Endodermal cell (in vitro differentiated cells): ENCODE measurements at regions not wholly inside any gene's neighbourhood (a gene's known extent, or its start where the extent isn't known, plus 50 kb on each side); places are given as distances from the start of the nearest gene placed in this dataset.
A peak's percentile ranks its signal among the peaks of the same experiment; 100 is the strongest.

Experiments used
- DNase-seq: peaks from one replicate; pipeline ENCODE4 v3.0.0-alpha.2; 2017
- H3K27ac ChIP-seq: 2 replicates; pipeline ENCODE4 v1.5.1; 2013; ENCODE audit warnings: mild to moderate bottlenecking, low read depth, low read length, moderate library complexity
- H3K27me3 ChIP-seq: 2 replicates; pipeline ENCODE4 v1.6.1; 2013; ENCODE audit warnings: mild to moderate bottlenecking, low read length, moderate library complexity; ENCODE audit not compliant: insufficient read depth, control insufficient read depth, poor library complexity, severe bottlenecking
- H3K36me3 ChIP-seq: 2 replicates; pipeline ENCODE4 v1.7.0; 2013; ENCODE audit warnings: mild to moderate bottlenecking, low read length, moderate library complexity; ENCODE audit not compliant: control insufficient read depth, insufficient read depth
- H3K4me1 ChIP-seq: one replicate; pipeline ENCODE4 v1.7.0; 2013; ENCODE audit warnings: low read length; ENCODE audit not compliant: control insufficient read depth, insufficient read depth
- H3K4me3 ChIP-seq: 2 replicates; pipeline ENCODE4 v1.5.1; 2013; ENCODE audit warnings: mild to moderate bottlenecking, low read length, moderate library complexity
- H3K9ac ChIP-seq: 2 replicates; pipeline ENCODE4 v1.6.1; 2013; ENCODE audit warnings: mild to moderate bottlenecking, low read length, moderate library complexity; ENCODE audit not compliant: poor library complexity, severe bottlenecking; ENCODE audit errors: extremely low read depth
- H3K9me3 ChIP-seq: 2 replicates; pipeline ENCODE4 v1.6.1; 2013; ENCODE audit warnings: mild to moderate bottlenecking, low read length, moderate library complexity; ENCODE audit not compliant: control insufficient read depth
- H3K27ac Mint-ChIP-seq: 2 replicates; pipeline ENCODE4 v1.8.0; 2020; ENCODE audit warnings: mixed read lengths
- H3K27me3 Mint-ChIP-seq: 2 replicates; pipeline ENCODE4 v1.8.0; 2021; ENCODE audit warnings: mild to moderate bottlenecking, mixed read lengths; ENCODE audit not compliant: insufficient read depth
- H3K36me3 Mint-ChIP-seq: 2 replicates; pipeline ENCODE4 v1.8.0; 2020; ENCODE audit warnings: low read depth, mixed read lengths
- H3K4me1 Mint-ChIP-seq: 2 replicates; pipeline ENCODE4 v1.8.0; 2020; ENCODE audit warnings: mixed read lengths
- H3K4me3 Mint-ChIP-seq: 2 replicates; pipeline ENCODE4 v1.8.0; 2020; ENCODE audit warnings: mild to moderate bottlenecking, moderate library complexity, mixed read lengths
- H3K9me3 Mint-ChIP-seq: 2 replicates; pipeline ENCODE4 v1.8.0; 2020; ENCODE audit warnings: mild to moderate bottlenecking, mixed read lengths
- WGBS, 2 experiments: methylation state at CpG; one replicate each; pipeline versions ENCODE4 v1.1.5 to v1.1.7; 2013; ENCODE audit warnings: missing lambda C conversion rate in 2 of 2, mixed read lengths in 1 of 2; ENCODE audit not compliant: insufficient coverage in 1 of 2, insufficient read length in 1 of 2; 5-methylcytosine and 5-hydroxymethylcytosine counted together
- TF ChIP-seq, protein P1 (sequence below): fragments of 200-600 bp; sonication (generic); conservative IDR thresholded peaks from 2 replicates; pipeline ENCODE4 v1.5.0; 2021; ENCODE audit warnings: antibody characterized with exemption, mild to moderate bottlenecking

DNA sequence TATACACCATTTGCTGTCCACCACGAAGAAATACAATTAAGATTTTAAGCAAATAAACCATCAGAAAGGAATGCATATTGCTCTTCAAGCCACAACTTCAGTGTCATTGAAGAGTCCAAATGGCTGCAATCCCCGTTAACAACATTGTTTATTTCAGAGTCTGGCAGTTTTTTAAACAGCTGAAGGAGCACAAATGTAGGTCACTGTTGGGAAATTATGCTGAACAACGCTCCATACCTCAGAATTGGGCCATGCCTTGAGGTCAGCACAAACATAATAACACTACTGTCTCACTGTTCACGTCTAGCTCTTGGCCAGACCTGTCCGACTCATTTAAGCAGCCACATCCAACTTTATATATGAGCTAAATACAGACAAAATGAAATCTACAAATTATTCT is 453.9 kb upstream of the GHITM start:
- Mint-ChIP-seq H3K36me3 (no peaks in the 10 kb centered on the region), H3K27me3 (no peaks in the 10 kb centered on the region), H3K4me1 (peaks cover 37% of the 10 kb centered on the region), H3K9me3 (no peaks in the 10 kb centered on the region), H3K27ac (peak overlapping the region; percentile 77), H3K4me3 (no peak overlapping the region)
- Histone ChIP-seq H3K27me3 (no peaks in the 10 kb centered on the region), H3K36me3 (no peaks in the 10 kb centered on the region), H3K27ac (no peak overlapping the region), H3K4me1 (peaks cover 26% of the 10 kb centered on the region), H3K9ac (peak overlapping the region; percentile 15), H3K9me3 (no peaks in the 10 kb centered on the region), H3K4me3 (peak overlapping the region; percentile 15)
- 90 to 91% methylated on average over 3 to 5 of the region's 5 CpGs for WGBS, 2 experiments
- no peak for DNase-seq
- TF ChIP-seq, protein P1, sequence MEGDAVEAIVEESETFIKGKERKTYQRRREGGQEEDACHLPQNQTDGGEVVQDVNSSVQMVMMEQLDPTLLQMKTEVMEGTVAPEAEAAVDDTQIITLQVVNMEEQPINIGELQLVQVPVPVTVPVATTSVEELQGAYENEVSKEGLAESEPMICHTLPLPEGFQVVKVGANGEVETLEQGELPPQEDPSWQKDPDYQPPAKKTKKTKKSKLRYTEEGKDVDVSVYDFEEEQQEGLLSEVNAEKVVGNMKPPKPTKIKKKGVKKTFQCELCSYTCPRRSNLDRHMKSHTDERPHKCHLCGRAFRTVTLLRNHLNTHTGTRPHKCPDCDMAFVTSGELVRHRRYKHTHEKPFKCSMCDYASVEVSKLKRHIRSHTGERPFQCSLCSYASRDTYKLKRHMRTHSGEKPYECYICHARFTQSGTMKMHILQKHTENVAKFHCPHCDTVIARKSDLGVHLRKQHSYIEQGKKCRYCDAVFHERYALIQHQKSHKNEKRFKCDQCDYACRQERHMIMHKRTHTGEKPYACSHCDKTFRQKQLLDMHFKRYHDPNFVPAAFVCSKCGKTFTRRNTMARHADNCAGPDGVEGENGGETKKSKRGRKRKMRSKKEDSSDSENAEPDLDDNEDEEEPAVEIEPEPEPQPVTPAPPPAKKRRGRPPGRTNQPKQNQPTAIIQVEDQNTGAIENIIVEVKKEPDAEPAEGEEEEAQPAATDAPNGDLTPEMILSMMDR = no peak

DNA sequence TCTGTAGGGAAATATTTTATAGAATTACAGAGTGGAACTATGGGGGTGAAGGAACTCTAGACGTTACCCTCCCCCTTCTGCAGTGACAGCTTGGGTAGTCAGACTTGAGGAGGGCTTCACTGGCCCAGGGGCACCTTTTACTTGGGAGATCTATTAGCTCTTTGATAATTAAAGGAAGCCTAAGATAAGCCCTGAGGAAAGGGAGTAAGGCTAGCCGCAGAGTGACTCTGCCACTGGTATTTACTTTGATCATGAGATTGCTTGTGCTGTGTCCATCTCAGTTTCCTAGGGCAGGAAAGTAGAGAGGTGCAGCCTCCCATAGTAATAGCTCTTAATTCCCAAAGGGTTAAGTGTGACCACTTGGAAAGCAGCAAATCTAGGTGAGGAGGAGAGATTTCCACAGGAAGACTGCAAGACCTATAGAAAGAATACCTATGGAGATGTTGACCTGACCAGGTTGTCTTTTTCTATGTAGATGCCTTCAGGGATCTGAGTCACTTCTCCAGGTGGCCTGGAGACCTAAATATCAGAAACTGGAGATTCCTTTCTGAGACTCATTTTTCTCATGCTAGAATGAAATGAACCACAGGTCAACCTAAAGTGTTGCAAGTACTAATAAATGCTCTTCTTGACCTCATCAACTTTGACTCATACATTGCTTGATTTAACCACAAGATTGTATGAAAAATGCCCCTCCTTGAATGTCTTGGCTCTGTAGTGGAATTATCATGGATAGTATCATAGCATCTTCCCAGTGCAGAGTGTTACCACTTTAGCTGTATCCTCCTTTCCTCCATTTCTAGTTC is 447.3 kb upstream of the GHITM start:
- no peak overlapping the region for H3K4me3 Mint-ChIP-seq
- TF ChIP-seq, protein P1 = no peak
- Histone ChIP-seq H3K27ac (no peak overlapping the region), H3K4me3 (no peak overlapping the region), H3K27me3 (no peaks in the 10 kb centered on the region), H3K36me3 (no peaks in the 10 kb centered on the region), H3K4me1 (peaks cover 3% of the 10 kb centered on the region), H3K9ac (no peak overlapping the region), H3K9me3 (no peaks in the 10 kb centered on the region)
- DNase-seq = no peak
- no peaks in the 10 kb centered on the region for H3K36me3 Mint-ChIP-seq
- H3K27me3 Mint-ChIP-seq = no peaks in the 10 kb centered on the region
- no peak overlapping the region for H3K27ac Mint-ChIP-seq
- no peaks in the 10 kb centered on the region for H3K9me3 Mint-ChIP-seq
- 75 to 88% methylated on average over 1 to 2 of the region's 2 CpGs for WGBS, 2 experiments
- H3K4me1 Mint-ChIP-seq = peaks cover 16% of the 10 kb centered on the region

DNA sequence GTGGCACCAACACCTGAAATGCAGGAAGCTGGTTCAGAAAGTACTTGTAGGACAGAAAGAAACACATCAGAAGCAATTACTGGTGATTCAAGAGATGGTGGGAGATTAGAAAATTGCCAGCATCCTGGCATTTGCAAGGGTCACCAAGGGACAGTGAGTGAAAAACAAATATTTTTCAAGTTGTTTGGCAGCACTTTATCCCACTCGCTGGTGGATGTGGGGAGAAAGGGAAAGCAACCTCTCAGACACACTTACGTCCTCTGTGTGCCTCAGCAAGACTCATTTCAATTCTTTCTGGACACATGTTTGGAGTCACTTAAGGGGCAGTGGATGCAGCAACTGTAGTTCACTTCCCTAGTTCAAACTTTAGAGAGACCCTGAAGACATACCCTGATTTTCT is 440.4 kb upstream of the GHITM start:
- H3K4me1 ChIP-seq = peaks cover 3% of the 10 kb centered on the region
- no peaks in the 10 kb centered on the region for H3K27me3 ChIP-seq
- no peak overlapping the region for H3K27ac ChIP-seq
- Mint-ChIP-seq H3K9me3 (no peaks in the 10 kb centered on the region), H3K36me3 (no peaks in the 10 kb centered on the region), H3K27me3 (no peaks in the 10 kb centered on the region), H3K27ac (no peak overlapping the region), H3K4me1 (peaks cover 14% of the 10 kb centered on the region), H3K4me3 (no peak overlapping the region)
- H3K9ac ChIP-seq = no peak overlapping the region
- DNase-seq = no peak
- TF ChIP-seq, protein P1 = no peak
- 92 to 94% methylated on average over 2 of the region's 2 CpGs for WGBS, 2 experiments
- H3K4me3 ChIP-seq = no peak overlapping the region
- H3K9me3 ChIP-seq = peaks cover 12% of the 10 kb centered on the region
- H3K36me3 ChIP-seq = no peaks in the 10 kb centered on the region
